ENCODE measurements at regions not wholly inside any gene's neighbourhood (a gene's known extent, or its start where the extent isn't known, plus 50 kb on each side); places are given as distances from the start of the nearest gene placed in this dataset.

- TF ChIP-seq CTCF (conservative IDR thresholded peaks at IDR 0.05 in 1 of 2, IDR thresholded peaks at IDR 0.05 in 1 of 2; ENCODE audit: low read depth in 1 of 2, low read length in 2 of 2) (no peak), EZH2 (IDR thresholded peaks at IDR 0.05; ENCODE audit: low read length, missing control alignments) (no peak)
Measured at GRCh38 chr10:7482992-7483391, 72.2 kb upstream of the SFMBT2 start.

Data from fibroblast of lung (primary cell).